Prostate gland (tissue), 2 donors: ENCODE measurements at regions not wholly inside any gene's neighbourhood (a gene's known extent, or its start where the extent isn't known, plus 50 kb on each side); places are given as distances from the start of the nearest gene placed in this dataset.

Experiments
- DNase-seq: peaks from one replicate; pipeline ENCODE4 v3.0.0-alpha.2; 2019; ENCODE audit warnings: low spot score
- H3K27ac ChIP-seq, 2 donors: fragments of 200-600 bp; sonication (generic); 2 replicates each; pipeline ENCODE4 v1.5.1; 2017 to 2019
- H3K27me3 ChIP-seq: fragments of 200-600 bp; sonication (generic); replicated peaks from 2 replicates; pipeline ENCODE4 v1.5.1; 2019; ENCODE audit not compliant: insufficient read depth
- H3K36me3 ChIP-seq, 2 donors: fragments of 200-600 bp; sonication (generic); 1 replicate in 1 of 2; 2 replicates in 1 of 2; pipeline versions ENCODE4 v1.5.1 to v1.8.1; 2017 to 2019
- H3K4me1 ChIP-seq: fragments of 200-600 bp; sonication (generic); replicated peaks from 2 replicates; pipeline ENCODE4 v1.5.1; 2019
- H3K4me3 ChIP-seq, 2 donors: fragments of 200-600 bp; sonication (generic); 2 replicates each; pipeline ENCODE4 v1.5.1; 2017 to 2019
- H3K9me3 ChIP-seq: fragments of 200-600 bp; sonication (generic); 2 replicates; pipeline ENCODE4 v1.5.1; 2017
- CTCF ChIP-seq, 4 experiments: fragments of 200-600 bp in 2 of 4; fragments of 450-650 bp in 2 of 4; sonication (generic) in 2 of 4; IDR thresholded peaks; 1 replicate in 3 of 4; 2 replicates in 1 of 4; pipeline ENCODE4 v1.5.1; 2016 to 2019; ENCODE audit warnings: antibody characterized with exemption in 4 of 4, mild to moderate bottlenecking in 2 of 4, moderate library complexity in 2 of 4
- POLR2A ChIP-seq: fragments of 450-650 bp; IDR thresholded peaks from one replicate; pipeline ENCODE4 v1.6.1; 2016; ENCODE audit warnings: antibody characterized with exemption, mild to moderate bottlenecking
- POLR2AphosphoS5 ChIP-seq: sonication (generic); formaldehyde crosslinking; IDR thresholded peaks from one replicate; pipeline ENCODE4 v1.6.1; 2017; ENCODE audit warnings: antibody characterized with exemption
- WGBS: methylation state at CpG from one replicate; pipeline ENCODE4 v1.1.5; 2018; 5-methylcytosine and 5-hydroxymethylcytosine counted together
- intact Hi-C: fragments of 100-400 bp; cut with DNase I; formaldehyde crosslinking; loops from one replicate; pipeline ENCODE4 v1.14.2; 2022

GRCh38 chr20:24718277-24718676, 230.8 kb upstream of the CST7 start:
- H3K27ac ChIP-seq = no peak overlapping the region
- TF ChIP-seq POLR2AphosphoS5 (no peak), CTCF (IDR thresholded peaks at IDR 0.05) (no peak), POLR2A (no peak)
- no peaks in the 10 kb centered on the region for H3K27me3 ChIP-seq
- no peaks in the 10 kb centered on the region for H3K36me3 ChIP-seq
- intact Hi-C loops = no loop called here
- no peaks in the 10 kb centered on the region for H3K4me1 ChIP-seq
- DNase-seq = no peak
- WGBS = 59% methylated on average over 2 of the region's 2 CpGs
- H3K4me3 ChIP-seq = no peak overlapping the region
- no peaks in the 10 kb centered on the region for H3K9me3 ChIP-seq

- Histone ChIP-seq H3K4me3 (no peak overlapping the region), H3K4me1 (no peaks in the 10 kb centered on the region), H3K27ac (no peak overlapping the region), H3K27me3 (no peaks in the 10 kb centered on the region), H3K36me3 (no peaks in the 10 kb centered on the region), H3K9me3 (no peaks in the 10 kb centered on the region)
- no peak for DNase-seq
- intact Hi-C loops = no loop called here
- 93% methylated on average over 1 of the region's 1 CpG for WGBS
- TF ChIP-seq POLR2A (no peak), POLR2AphosphoS5 (no peak), CTCF (IDR thresholded peaks at IDR 0.05) (no peak)
These were observed 230.4 kb upstream of the CST7 start for GRCh38 chr20:24718696-24719095.

GRCh38 chr20:24720957-24721356, 228.1 kb upstream of the CST7 start:
- Histone ChIP-seq H3K9me3 (no peaks in the 10 kb centered on the region), H3K27me3 (no peaks in the 10 kb centered on the region), H3K36me3 (no peaks in the 10 kb centered on the region), H3K27ac (no peak overlapping the region), H3K4me3 (no peak overlapping the region), H3K4me1 (no peaks in the 10 kb centered on the region)
- TF ChIP-seq POLR2AphosphoS5 (no peak), POLR2A (no peak), CTCF (IDR thresholded peaks at IDR 0.05) (no peak)
- intact Hi-C loops = no loop called here
- 94% methylated on average over 4 of the region's 4 CpGs for WGBS
- DNase-seq = no peak

GRCh38 chr20:24721891-24722568, 227.0 kb upstream of the CST7 start:
- Histone ChIP-seq H3K36me3 (no peaks in the 10 kb centered on the region), H3K9me3 (no peaks in the 10 kb centered on the region), H3K27me3 (no peaks in the 10 kb centered on the region), H3K27ac (no peak overlapping the region), H3K4me3 (no peak overlapping the region), H3K4me1 (no peaks in the 10 kb centered on the region)
- intact Hi-C loops = no loop called here
- 52% methylated on average over 2 of the region's 2 CpGs for WGBS
- TF ChIP-seq POLR2AphosphoS5 = no peak
- no peak for TF ChIP-seq CTCF (IDR thresholded peaks at IDR 0.05)
- TF ChIP-seq POLR2A = no peak
- no peak for DNase-seq

GRCh38 chr20:24722586-24722985, 226.5 kb upstream of the CST7 start:
- WGBS = 96% methylated on average over 1 of the region's 1 CpG
- intact Hi-C loops = no loop called here

More at GRCh38 chr20:24722586-24722985, 226.5 kb upstream of the CST7 start:
- H3K27ac ChIP-seq = no peak overlapping the region
- no peak overlapping the region for H3K4me3 ChIP-seq
- DNase-seq = no peak
- H3K36me3 ChIP-seq = no peaks in the 10 kb centered on the region
- H3K4me1 ChIP-seq = no peaks in the 10 kb centered on the region
- H3K9me3 ChIP-seq = no peaks in the 10 kb centered on the region
- no peaks in the 10 kb centered on the region for H3K27me3 ChIP-seq
- no peak for TF ChIP-seq POLR2AphosphoS5
- TF ChIP-seq POLR2A = no peak
- no peak for TF ChIP-seq CTCF (IDR thresholded peaks at IDR 0.05)
